ENCODE measurements at regions not wholly inside any gene's neighbourhood (a gene's known extent, or its start where the extent isn't known, plus 50 kb on each side); places are given as distances from the start of the nearest gene placed in this dataset.

GRCh38 chr10:28396331-28396730 lies 93.5 kb upstream of the MPP7 start:
- no peak for TF ChIP-seq EGR1 (IDR thresholded peaks at IDR 0.05)
- TF ChIP-seq NFIC (IDR thresholded peaks at IDR 0.05): no peak
- TF ChIP-seq CREB1 (IDR thresholded peaks at IDR 0.05; ENCODE audit: low read depth): no peak
- no peak for TF ChIP-seq YY1 (IDR thresholded peaks at IDR 0.05; ENCODE audit: low read depth)
- TF ChIP-seq TAF1 (IDR thresholded peaks at IDR 0.05; ENCODE audit: low read depth): no peak
- TF ChIP-seq CEBPB (IDR thresholded peaks at IDR 0.05): no peak
- TF ChIP-seq, protein P1, sequence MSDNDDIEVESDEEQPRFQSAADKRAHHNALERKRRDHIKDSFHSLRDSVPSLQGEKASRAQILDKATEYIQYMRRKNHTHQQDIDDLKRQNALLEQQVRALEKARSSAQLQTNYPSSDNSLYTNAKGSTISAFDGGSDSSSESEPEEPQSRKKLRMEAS (IDR thresholded peaks at IDR 0.05): no peak
- TF ChIP-seq REST (IDR thresholded peaks at IDR 0.05; ENCODE audit: low read depth): no peak
- TF ChIP-seq FOXM1 (IDR thresholded peaks at IDR 0.05; ENCODE audit: borderline replicate concordance, low read depth): no peak
- no peak for TF ChIP-seq EP300 (IDR thresholded peaks at IDR 0.05; ENCODE audit: borderline replicate concordance)
- no peak for TF ChIP-seq ZBTB7A (IDR thresholded peaks at IDR 0.05; ENCODE audit: low read depth)

Measured in Ishikawa (cell line).